HG02678 (cell line): ENCODE measurements at regions not wholly inside any gene's neighbourhood (a gene's known extent, or its start where the extent isn't known, plus 50 kb on each side); places are given as distances from the start of the nearest gene placed in this dataset.

Experiments used
- ATAC-seq: cut with Tn5 transposase; IDR thresholded peaks from one replicate; pipeline ENCODE4 v1.9.1; 2021; ENCODE audit warnings: mild to moderate bottlenecking, moderate library complexity; ENCODE audit not compliant: unreplicated experiment

GRCh38 chr15:39474657-39475056, 106.2 kb upstream of the THBS1 start:
- no peak for ATAC-seq

GRCh38 chr15:39478996-39479395, 101.9 kb upstream of the THBS1 start:
- no peak for ATAC-seq

- no peak for ATAC-seq
These were observed 101.0 kb upstream of the THBS1 start for GRCh38 chr15:39479911-39480310.

GRCh38 chr15:39482459-39482858, 98.4 kb upstream of the THBS1 start:
- no peak for ATAC-seq

- no peak for ATAC-seq
These were observed 94.0 kb upstream of the THBS1 start for GRCh38 chr15:39486621-39487457.

- no peak for ATAC-seq
These were observed 93.5 kb upstream of the THBS1 start for GRCh38 chr15:39487458-39487735.

GRCh38 chr15:39488516-39488915, 92.4 kb upstream of the THBS1 start:
- no peak for ATAC-seq

GRCh38 chr15:39488961-39489360, 91.9 kb upstream of the THBS1 start:
- ATAC-seq: no peak

- ATAC-seq: no peak
These were observed 89.6 kb upstream of the THBS1 start for GRCh38 chr15:39491115-39491885.

- no peak for ATAC-seq
These were observed 88.9 kb upstream of the THBS1 start for GRCh38 chr15:39491886-39492490.

GRCh38 chr15:39493424-39494067, 87.3 kb upstream of the THBS1 start:
- no peak for ATAC-seq

GRCh38 chr15:39494462-39494861, 86.4 kb upstream of the THBS1 start:
- ATAC-seq: no peak

- no peak for ATAC-seq
These were observed 84.7 kb upstream of the THBS1 start for GRCh38 chr15:39495871-39496840.

GRCh38 chr15:39497016-39497758, 83.7 kb upstream of the THBS1 start:
- no peak for ATAC-seq

- no peak for ATAC-seq
These were observed 82.9 kb upstream of the THBS1 start for GRCh38 chr15:39497759-39498565.

GRCh38 chr15:39498629-39499028, 82.2 kb upstream of the THBS1 start:
- no peak for ATAC-seq

GRCh38 chr15:39499042-39499441, 81.8 kb upstream of the THBS1 start:
- ATAC-seq: no peak

- ATAC-seq: no peak
These were observed 81.2 kb upstream of the THBS1 start for GRCh38 chr15:39499681-39500080.
